ENCODE measurements at regions not wholly inside any gene's neighbourhood (a gene's known extent, or its start where the extent isn't known, plus 50 kb on each side); places are given as distances from the start of the nearest gene placed in this dataset.

GRCh38 chr11:122354025-122354697 is 238.1 kb upstream of the BLID start:
- H3K4me1 ChIP-seq (ENCODE audit: control insufficient read depth in 4 of 4, insufficient read depth in 4 of 4, low read length in 3 of 4) = no peaks in the 10 kb centered on the region
- H3K27me3 ChIP-seq (ENCODE audit: control insufficient read depth in 4 of 4, insufficient read depth in 4 of 4, low read length in 3 of 4) = no peaks in the 10 kb centered on the region
- no peak overlapping the region for H3K4me3 ChIP-seq (ENCODE audit: low read depth in 1 of 3, low read length in 3 of 3)
- no peak overlapping the region for H3K9ac ChIP-seq (ENCODE audit: low read depth in 1 of 2, low read length in 2 of 2)
- H3K36me3 ChIP-seq (ENCODE audit: control insufficient read depth in 4 of 4, insufficient read depth in 3 of 4, low read depth in 1 of 4, low read length in 3 of 4) = no peaks in the 10 kb centered on the region
- no peak for DNase-seq (ENCODE audit: low spot score)
- H3K9me3 ChIP-seq (ENCODE audit: control insufficient read depth in 4 of 4, low read length in 3 of 4) = no peaks in the 10 kb centered on the region
- H3K27ac ChIP-seq (ENCODE audit: low read depth in 1 of 2, low read length in 2 of 2) = no peak overlapping the region
- 90% methylated on average over 3 of the region's 3 CpGs for WGBS
- TF ChIP-seq JUND (IDR thresholded peaks at IDR 0.05) (no peak), YY1 (IDR thresholded peaks at IDR 0.05) (peak; percentile 19)

- no peaks in the 10 kb centered on the region for H3K27me3 ChIP-seq (ENCODE audit: control insufficient read depth in 4 of 4, insufficient read depth in 4 of 4, low read length in 3 of 4)
- no peaks in the 10 kb centered on the region for H3K36me3 ChIP-seq (ENCODE audit: control insufficient read depth in 4 of 4, insufficient read depth in 3 of 4, low read depth in 1 of 4, low read length in 3 of 4)
- DNase-seq (ENCODE audit: low spot score) = no peak
- H3K9ac ChIP-seq (ENCODE audit: low read depth in 1 of 2, low read length in 2 of 2) = no peak overlapping the region
- no peaks in the 10 kb centered on the region for H3K9me3 ChIP-seq (ENCODE audit: control insufficient read depth in 4 of 4, low read length in 3 of 4)
- WGBS = 97% methylated on average over 4 of the region's 4 CpGs
- no peak overlapping the region for H3K4me3 ChIP-seq (ENCODE audit: low read depth in 1 of 3, low read length in 3 of 3)
- H3K4me1 ChIP-seq (ENCODE audit: control insufficient read depth in 4 of 4, insufficient read depth in 4 of 4, low read length in 3 of 4) = no peaks in the 10 kb centered on the region
- TF ChIP-seq FOXA1 (IDR thresholded peaks at IDR 0.05) (no peak), TAF1 (conservative IDR thresholded peaks at IDR 0.05) (no peak), HNF4G (IDR thresholded peaks at IDR 0.05) (no peak), YY1 (IDR thresholded peaks at IDR 0.05) (no peak), REST (IDR thresholded peaks at IDR 0.05) (no peak), ATF3 (IDR thresholded peaks at IDR 0.05) (no peak), SP1 (IDR thresholded peaks at IDR 0.05) (no peak), EGR1 (IDR thresholded peaks at IDR 0.05; ENCODE audit: low read depth in 2 of 2) (no peak), HNF4A (conservative IDR thresholded peaks at IDR 0.05) (no peak), FOXA2 (IDR thresholded peaks at IDR 0.05) (no peak), GABPA (IDR thresholded peaks at IDR 0.05 in 1 of 2, conservative IDR thresholded peaks at IDR 0.05 in 1 of 2) (no peak), JUND (IDR thresholded peaks at IDR 0.05) (no peak), MAX (IDR thresholded peaks at IDR 0.05) (no peak), ZBTB33 (IDR thresholded peaks at IDR 0.05) (no peak), RXRA (IDR thresholded peaks at IDR 0.05) (no peak), RAD21 (IDR thresholded peaks at IDR 0.05) (no peak), NR2F2 (IDR thresholded peaks at IDR 0.05) (no peak)
- H3K27ac ChIP-seq (ENCODE audit: low read depth in 1 of 2, low read length in 2 of 2) = no peak overlapping the region
Measured at GRCh38 chr11:122353561-122353960, 237.5 kb upstream of the BLID start.
